Left ventricle myocardium inferior (tissue), 1 donor: ENCODE measurements at regions not wholly inside any gene's neighbourhood (a gene's known extent, or its start where the extent isn't known, plus 50 kb on each side); places are given as distances from the start of the nearest gene placed in this dataset.

Source experiments
- DNase-seq: peaks from one replicate; pipeline ENCODE4 v3.0.0-alpha.2; 2020
- H3K27ac ChIP-seq: fragments of 200-600 bp; replicated peaks from 2 replicates; pipeline ENCODE4 v1.8.0; 2021
- H3K27me3 ChIP-seq: fragments of 200-600 bp; 2 replicates; pipeline ENCODE4 v1.8.0; 2021; ENCODE audit warnings: low read depth
- H3K36me3 ChIP-seq: fragments of 200-600 bp; 2 replicates; pipeline ENCODE4 v1.8.0; 2021
- H3K4me1 ChIP-seq: fragments of 200-600 bp; 2 replicates; pipeline ENCODE4 v1.8.0; 2021
- H3K4me3 ChIP-seq: fragments of 200-600 bp; 2 replicates; pipeline ENCODE4 v1.8.0; 2021; ENCODE audit warnings: mild to moderate bottlenecking, moderate library complexity
- H3K9me3 ChIP-seq: fragments of 200-600 bp; replicated peaks from 2 replicates; pipeline ENCODE4 v1.8.0; 2021
- intact Hi-C: fragments of 100-400 bp; cut with micrococcal nuclease; formaldehyde crosslinking; loops from one replicate; pipeline ENCODE4 v1.11.0; 2022
- TF ChIP-seq, protein P1 (sequence below): fragments of 200-600 bp; IDR thresholded peaks from 2 replicates; pipeline ENCODE4 v1.8.0; 2021; ENCODE audit warnings: antibody characterized with exemption, mild to moderate bottlenecking, borderline replicate concordance
- donor health status: DM: no; HTN: yes; CAD: no; lungs with severe emphysema.

GRCh38 chr17:79387783-79388182, 223.1 kb downstream of the RBFOX3 start:
- Histone ChIP-seq H3K4me3 (no peak overlapping the region), H3K27ac (no peak overlapping the region), H3K4me1 (no peaks in the 10 kb centered on the region), H3K27me3 (peaks cover 95% of the 10 kb centered on the region), H3K36me3 (no peaks in the 10 kb centered on the region), H3K9me3 (no peaks in the 10 kb centered on the region)
- TF ChIP-seq, protein P1, sequence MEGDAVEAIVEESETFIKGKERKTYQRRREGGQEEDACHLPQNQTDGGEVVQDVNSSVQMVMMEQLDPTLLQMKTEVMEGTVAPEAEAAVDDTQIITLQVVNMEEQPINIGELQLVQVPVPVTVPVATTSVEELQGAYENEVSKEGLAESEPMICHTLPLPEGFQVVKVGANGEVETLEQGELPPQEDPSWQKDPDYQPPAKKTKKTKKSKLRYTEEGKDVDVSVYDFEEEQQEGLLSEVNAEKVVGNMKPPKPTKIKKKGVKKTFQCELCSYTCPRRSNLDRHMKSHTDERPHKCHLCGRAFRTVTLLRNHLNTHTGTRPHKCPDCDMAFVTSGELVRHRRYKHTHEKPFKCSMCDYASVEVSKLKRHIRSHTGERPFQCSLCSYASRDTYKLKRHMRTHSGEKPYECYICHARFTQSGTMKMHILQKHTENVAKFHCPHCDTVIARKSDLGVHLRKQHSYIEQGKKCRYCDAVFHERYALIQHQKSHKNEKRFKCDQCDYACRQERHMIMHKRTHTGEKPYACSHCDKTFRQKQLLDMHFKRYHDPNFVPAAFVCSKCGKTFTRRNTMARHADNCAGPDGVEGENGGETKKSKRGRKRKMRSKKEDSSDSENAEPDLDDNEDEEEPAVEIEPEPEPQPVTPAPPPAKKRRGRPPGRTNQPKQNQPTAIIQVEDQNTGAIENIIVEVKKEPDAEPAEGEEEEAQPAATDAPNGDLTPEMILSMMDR = no peak
- DNase-seq = no peak
- intact Hi-C loops = loop anchor here (5.0 kb wide), 2 partner anchors 195 to 300 kb away; no protein-coding TSS in a partner anchor

- no peak overlapping the region for H3K27ac ChIP-seq
- H3K36me3 ChIP-seq = no peaks in the 10 kb centered on the region
- no peak overlapping the region for H3K4me3 ChIP-seq
- no peaks in the 10 kb centered on the region for H3K4me1 ChIP-seq
- DNase-seq = no peak
- H3K27me3 ChIP-seq = peaks cover 94% of the 10 kb centered on the region
- intact Hi-C loops = loop anchor here (5.0 kb wide), 2 partner anchors 194 to 299 kb away; no protein-coding TSS in a partner anchor
- TF ChIP-seq, protein P1 = no peak
- no peaks in the 10 kb centered on the region for H3K9me3 ChIP-seq
Observed at GRCh38 chr17:79385962-79386563, 224.8 kb downstream of the RBFOX3 start.

DNA sequence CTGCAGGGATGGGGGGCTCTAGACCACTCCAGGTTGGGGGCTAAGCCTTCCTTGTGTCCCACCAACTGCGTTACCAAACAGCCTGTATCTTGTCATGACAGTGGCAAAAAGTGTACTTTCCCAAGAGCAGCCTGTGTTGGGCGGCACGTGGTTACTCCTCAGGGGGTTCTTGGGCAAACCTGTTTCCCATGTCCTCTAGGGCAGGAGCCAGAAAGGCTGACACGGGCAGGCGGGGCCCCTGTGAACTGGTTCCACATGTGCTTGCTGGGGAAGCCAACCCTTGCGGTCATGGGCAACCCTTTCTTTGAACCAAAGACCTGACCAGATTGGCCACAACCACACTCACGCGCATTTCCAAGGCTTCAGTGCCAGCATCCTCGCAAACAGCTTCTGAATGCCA, 228.5 kb downstream of the RBFOX3 start:
- Histone ChIP-seq H3K9me3 (no peaks in the 10 kb centered on the region), H3K36me3 (no peaks in the 10 kb centered on the region), H3K27ac (no peak overlapping the region), H3K27me3 (peaks cover 94% of the 10 kb centered on the region), H3K4me3 (no peak overlapping the region), H3K4me1 (no peaks in the 10 kb centered on the region)
- intact Hi-C loops = no loop called here
- DNase-seq = no peak
- TF ChIP-seq, protein P1 = no peak

DNA sequence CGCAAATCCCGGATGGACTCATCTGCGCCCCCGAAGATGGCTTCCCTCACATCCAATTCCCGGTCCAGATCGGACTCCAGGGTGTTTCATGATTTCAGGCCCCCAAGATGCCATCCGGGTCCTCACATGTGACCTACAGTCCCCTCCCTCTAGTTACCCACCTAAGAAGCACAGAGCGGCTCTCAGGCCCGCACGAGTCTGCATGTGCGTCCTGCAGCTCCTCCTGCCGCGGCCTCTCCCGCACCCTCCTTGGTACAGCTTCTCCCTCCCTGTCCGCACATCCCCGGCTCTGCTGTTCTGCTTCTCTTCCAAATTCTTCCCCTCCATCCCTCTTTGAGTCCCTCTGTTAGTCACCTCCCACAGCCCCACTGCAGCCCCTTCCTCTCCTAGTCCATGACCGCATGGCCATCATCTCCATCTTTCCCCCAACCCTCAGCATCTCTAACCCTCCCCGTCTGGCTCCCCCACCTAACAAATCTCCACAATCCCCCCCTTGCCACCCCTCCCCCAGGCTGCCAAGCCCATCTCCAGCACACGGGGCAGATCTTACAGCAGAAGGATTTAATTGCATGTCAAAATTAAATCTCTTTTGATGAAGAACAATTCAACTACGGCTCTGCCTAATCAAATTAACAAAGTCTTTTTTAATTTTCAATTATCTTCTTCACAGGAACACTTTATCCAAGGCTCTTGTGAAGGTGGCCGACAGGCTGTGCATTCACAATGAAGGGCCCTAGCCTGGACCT, 231.0 kb downstream of the RBFOX3 start:
- H3K4me1 ChIP-seq = no peaks in the 10 kb centered on the region
- TF ChIP-seq, protein P1 = no peak
- H3K27me3 ChIP-seq = peaks cover 96% of the 10 kb centered on the region
- no peak overlapping the region for H3K4me3 ChIP-seq
- H3K36me3 ChIP-seq = no peaks in the 10 kb centered on the region
- DNase-seq = no peak
- intact Hi-C loops = no loop called here
- no peak overlapping the region for H3K27ac ChIP-seq
- no peaks in the 10 kb centered on the region for H3K9me3 ChIP-seq

GRCh38 chr17:79377230-79377786, 233.5 kb downstream of the RBFOX3 start:
- Histone ChIP-seq H3K36me3 (no peaks in the 10 kb centered on the region), H3K27ac (no peak overlapping the region), H3K4me1 (no peaks in the 10 kb centered on the region), H3K4me3 (no peak overlapping the region), H3K27me3 (peaks cover 96% of the 10 kb centered on the region), H3K9me3 (no peaks in the 10 kb centered on the region)
- TF ChIP-seq, protein P1 = no peak
- intact Hi-C loops = no loop called here
- DNase-seq = no peak
